ENCODE measurements at regions not wholly inside any gene's neighbourhood (a gene's known extent, or its start where the extent isn't known, plus 50 kb on each side); places are given as distances from the start of the nearest gene placed in this dataset.

GRCh38 chr13:97567510-97568243, 133.7 kb downstream of the RAP2A start:
- intact Hi-C loops (cut with micrococcal nuclease): no loop called here
- no peak overlapping the region for H3K27ac ChIP-seq (ENCODE audit: low read length in 2 of 2)
- 14% methylated on average over 2 of the region's 3 CpGs for WGBS (ENCODE audit: insufficient coverage)
- ChIA-PET CTCF (no interaction called here), POLR2A (no interaction called here)
- no peak overlapping the region for H3K9ac ChIP-seq (ENCODE audit: low read length)
- no peaks in the 10 kb centered on the region for H4K20me1 ChIP-seq (ENCODE audit: control insufficient read depth, insufficient read depth, low read length, poor library complexity, severe bottlenecking)
- no peaks in the 10 kb centered on the region for H3K9me3 ChIP-seq (ENCODE audit: control extremely low read depth in 1 of 3, control insufficient read depth in 2 of 3, insufficient read depth in 1 of 3, low read length in 2 of 3)
- Mint-ChIP-seq H3K27ac (no peak overlapping the region), H3K9me3 (ENCODE audit: insufficient read depth) (no peaks in the 10 kb centered on the region), H3K27me3 (peaks cover 25% of the 10 kb centered on the region), H3K4me1 (no peaks in the 10 kb centered on the region), H3K4me3 (no peak overlapping the region)
- H2AFZ ChIP-seq (ENCODE audit: insufficient read depth, low read depth, low read length, poor library complexity, severe bottlenecking): no peak overlapping the region
- DNase-seq (no peak), ATAC-seq (ENCODE audit: low read depth) (no peak)
- H3K79me2 ChIP-seq (ENCODE audit: control insufficient read depth, insufficient read depth, low read length): no peaks in the 10 kb centered on the region
- no peak overlapping the region for H3K4me2 ChIP-seq (replicated peaks; ENCODE audit: low read depth, low read length, poor library complexity, severe bottlenecking)
- peaks cover 0 to 12% (median 3%) of the 10 kb centered on the region in 4 experiments for H3K27me3 ChIP-seq (replicated peaks in 1 of 4; ENCODE audit: control extremely low read depth in 1 of 4, control insufficient read depth in 3 of 4, insufficient read depth in 4 of 4, low read length in 3 of 4)
- TF ChIP-seq EZH2 (IDR thresholded peaks at IDR 0.05; ENCODE audit: borderline replicate concordance, insufficient read depth, low read depth, low read length, poor library complexity, severe bottlenecking) (no peak), CTCF (IDR thresholded peaks at IDR 0.05) (no peak)
- no peaks in the 10 kb centered on the region for H3K4me1 ChIP-seq (ENCODE audit: control insufficient read depth in 2 of 2, insufficient read depth in 2 of 2, low read length in 2 of 2)
- no peaks in the 10 kb centered on the region for H3K36me3 ChIP-seq (replicated peaks in 1 of 2; ENCODE audit: control extremely low read depth in 1 of 2, control insufficient read depth in 1 of 2, extremely low read depth in 1 of 2, insufficient read depth in 2 of 2, low read length in 1 of 2)
- H3K4me3 ChIP-seq (ENCODE audit: control extremely low read depth in 1 of 5, extremely low read depth in 1 of 5, insufficient read depth in 1 of 5, low read depth in 2 of 5, low read length in 4 of 5): no peak overlapping the region

GRCh38 chr13:97568850-97569249, 134.9 kb downstream of the RAP2A start:
- H3K4me1 Mint-ChIP-seq: no peaks in the 10 kb centered on the region
- H2AFZ ChIP-seq (ENCODE audit: insufficient read depth, low read depth, low read length, poor library complexity, severe bottlenecking): no peak overlapping the region
- H3K27me3 Mint-ChIP-seq: peaks cover 25% of the 10 kb centered on the region
- H3K27ac Mint-ChIP-seq: no peak overlapping the region
- ChIA-PET CTCF (no interaction called here), POLR2A (no interaction called here)
- no peak overlapping the region for H3K4me3 ChIP-seq (ENCODE audit: control extremely low read depth in 1 of 5, extremely low read depth in 1 of 5, insufficient read depth in 1 of 5, low read depth in 2 of 5, low read length in 4 of 5)
- H4K20me1 ChIP-seq (ENCODE audit: control insufficient read depth, insufficient read depth, low read length, poor library complexity, severe bottlenecking): no peaks in the 10 kb centered on the region
- no peak overlapping the region for H3K4me2 ChIP-seq (replicated peaks; ENCODE audit: low read depth, low read length, poor library complexity, severe bottlenecking)
- no peaks in the 10 kb centered on the region for H3K4me1 ChIP-seq (ENCODE audit: control insufficient read depth in 2 of 2, insufficient read depth in 2 of 2, low read length in 2 of 2)
- no peaks in the 10 kb centered on the region for H3K9me3 ChIP-seq (ENCODE audit: control extremely low read depth in 1 of 3, control insufficient read depth in 2 of 3, insufficient read depth in 1 of 3, low read length in 2 of 3)
- no peak overlapping the region for H3K9ac ChIP-seq (ENCODE audit: low read length)
- H3K4me3 Mint-ChIP-seq: no peak overlapping the region
- H3K27ac ChIP-seq (ENCODE audit: low read length in 2 of 2): no peak overlapping the region
- intact Hi-C loops (cut with micrococcal nuclease): no loop called here
- H3K36me3 ChIP-seq (replicated peaks in 1 of 2; ENCODE audit: control extremely low read depth in 1 of 2, control insufficient read depth in 1 of 2, extremely low read depth in 1 of 2, insufficient read depth in 2 of 2, low read length in 1 of 2): no peaks in the 10 kb centered on the region
- no peak for TF ChIP-seq CTCF (IDR thresholded peaks at IDR 0.05)
- no peak for TF ChIP-seq EZH2 (IDR thresholded peaks at IDR 0.05; ENCODE audit: borderline replicate concordance, insufficient read depth, low read depth, low read length, poor library complexity, severe bottlenecking)
- DNase-seq: no peak
- H3K9me3 Mint-ChIP-seq (ENCODE audit: insufficient read depth): no peaks in the 10 kb centered on the region
- 77% methylated on average over 1 of the region's 1 CpG for WGBS (ENCODE audit: insufficient coverage)
- no peaks in the 10 kb centered on the region for H3K79me2 ChIP-seq (ENCODE audit: control insufficient read depth, insufficient read depth, low read length)
- H3K27me3 ChIP-seq (replicated peaks in 1 of 4; ENCODE audit: control extremely low read depth in 1 of 4, control insufficient read depth in 3 of 4, insufficient read depth in 4 of 4, low read length in 3 of 4): peaks cover 0 to 9% (median 1%) of the 10 kb centered on the region in 4 experiments
- ATAC-seq (ENCODE audit: low read depth): no peak

Data from B cell (primary cell).